Activated CD8-positive, alpha-beta memory T cell treated with anti-CD3 and anti-CD28 coated beads, Interleukin-2, amount 50 U/mL, for 48 hours (primary cell): ENCODE measurements at regions not wholly inside any gene's neighbourhood (a gene's known extent, or its start where the extent isn't known, plus 50 kb on each side); places are given as distances from the start of the nearest gene placed in this dataset.
A peak's percentile ranks its signal among the peaks of the same experiment; 100 is the strongest.
"Not testable (repeated sequence)": the region's sequence is repeated elsewhere in the genome, so short reads cannot be mapped to it uniquely, and the experiment has no call there.

ENCODE experiments used
- DNase-seq: peaks from one replicate; pipeline ENCODE4 v3.0.0-alpha.2; 2020

DNA sequence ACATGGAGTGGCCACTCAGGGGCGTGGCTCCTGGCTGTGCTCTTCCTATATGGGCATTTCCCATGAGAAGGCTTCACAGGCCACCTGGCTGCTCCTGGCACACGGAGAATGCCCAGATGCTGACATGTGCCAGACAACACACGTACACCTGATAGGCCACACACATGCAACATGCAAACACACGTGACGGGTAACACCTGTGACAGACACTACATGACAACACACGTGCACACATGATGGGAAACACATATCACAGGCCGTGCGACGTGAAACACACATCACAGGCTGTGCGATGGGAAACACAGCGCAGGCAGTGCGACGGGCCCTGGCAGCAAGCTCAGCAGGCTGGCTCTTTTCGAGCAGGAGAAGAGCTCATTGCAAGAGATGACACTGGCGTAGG is 94.3 kb upstream of the HMX1 start:
- not testable (repeated sequence) for DNase-seq

- not testable (repeated sequence) for DNase-seq
These were observed 92.7 kb upstream of the HMX1 start for GRCh38 chr4:8964201-8964788.

GRCh38 chr4:8963533-8963932 is 91.9 kb upstream of the HMX1 start:
- DNase-seq, result not testable (repeated sequence)

DNA sequence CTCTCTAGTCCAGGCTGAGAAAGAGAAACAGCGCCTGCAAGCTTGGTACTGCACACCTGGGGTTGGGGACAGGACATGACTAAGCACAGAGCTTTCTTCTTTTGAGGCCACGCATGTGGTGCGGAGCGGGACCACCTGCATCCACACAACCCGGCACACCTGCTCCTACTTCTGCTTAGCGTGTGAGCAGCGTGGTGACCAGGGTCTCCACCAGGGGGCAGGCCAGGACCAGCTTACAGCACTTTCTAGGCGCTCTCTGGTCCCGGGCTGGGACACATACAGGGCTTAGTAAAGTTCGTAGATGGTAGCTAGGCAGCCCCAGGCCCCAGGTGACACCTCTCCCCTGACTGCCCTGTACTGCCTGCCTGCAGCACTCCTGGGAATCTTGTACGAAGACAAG is 89.7 kb upstream of the HMX1 start:
- peak; percentile 87 for DNase-seq

- not testable (repeated sequence) for DNase-seq
These were observed 87.8 kb upstream of the HMX1 start for GRCh38 chr4:8959471-8959870.

GRCh38 chr4:8954001-8954400 is 82.4 kb upstream of the HMX1 start:
- DNase-seq, result not testable (repeated sequence)

GRCh38 chr4:8952791-8953190 is 81.2 kb upstream of the HMX1 start:
- DNase-seq, result not testable (repeated sequence)

- not testable (repeated sequence) for DNase-seq
These were observed 80.5 kb upstream of the HMX1 start for GRCh38 chr4:8952109-8952508.

GRCh38 chr4:8945506-8945905 is 73.9 kb upstream of the HMX1 start:
- DNase-seq, result not testable (repeated sequence)

DNA sequence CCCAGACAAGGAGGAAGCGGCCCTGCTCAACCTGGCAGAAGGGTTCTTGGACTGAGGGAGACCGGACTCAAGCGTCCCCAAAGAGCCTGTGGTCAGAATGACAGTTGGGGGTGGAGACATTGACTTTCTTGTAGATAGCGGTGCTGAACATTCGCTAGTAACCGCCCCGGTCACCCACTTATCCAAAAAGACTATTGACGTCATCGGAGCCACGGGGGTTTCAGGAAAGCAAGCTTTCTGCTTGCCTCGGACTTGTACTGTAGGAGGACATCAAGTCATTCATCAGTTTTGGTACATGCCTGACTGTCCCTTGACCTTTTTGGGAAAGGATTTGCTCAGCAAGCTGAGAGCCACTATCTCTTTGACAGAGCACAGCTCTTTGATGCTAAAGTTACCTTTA is 71.7 kb upstream of the HMX1 start:
- not testable (repeated sequence) for DNase-seq

- not testable (repeated sequence) for DNase-seq
These were observed 70.4 kb upstream of the HMX1 start for GRCh38 chr4:8942088-8942487.

DNA sequence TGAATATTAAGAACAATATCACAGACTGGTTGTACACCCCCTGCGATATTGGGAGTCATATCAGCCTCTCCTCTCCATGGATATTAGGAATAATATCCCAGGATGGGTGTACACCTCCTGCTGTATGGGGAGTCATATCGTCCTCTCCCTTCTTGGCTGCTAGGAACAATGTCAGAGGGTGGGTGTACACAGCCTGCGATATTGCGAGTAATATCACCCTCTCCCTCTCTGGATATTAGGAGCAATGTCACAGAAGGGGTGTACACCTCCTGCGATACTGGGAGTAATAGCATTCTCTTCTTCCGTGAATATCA is 69.8 kb upstream of the HMX1 start:
- not testable (repeated sequence) for DNase-seq

DNA sequence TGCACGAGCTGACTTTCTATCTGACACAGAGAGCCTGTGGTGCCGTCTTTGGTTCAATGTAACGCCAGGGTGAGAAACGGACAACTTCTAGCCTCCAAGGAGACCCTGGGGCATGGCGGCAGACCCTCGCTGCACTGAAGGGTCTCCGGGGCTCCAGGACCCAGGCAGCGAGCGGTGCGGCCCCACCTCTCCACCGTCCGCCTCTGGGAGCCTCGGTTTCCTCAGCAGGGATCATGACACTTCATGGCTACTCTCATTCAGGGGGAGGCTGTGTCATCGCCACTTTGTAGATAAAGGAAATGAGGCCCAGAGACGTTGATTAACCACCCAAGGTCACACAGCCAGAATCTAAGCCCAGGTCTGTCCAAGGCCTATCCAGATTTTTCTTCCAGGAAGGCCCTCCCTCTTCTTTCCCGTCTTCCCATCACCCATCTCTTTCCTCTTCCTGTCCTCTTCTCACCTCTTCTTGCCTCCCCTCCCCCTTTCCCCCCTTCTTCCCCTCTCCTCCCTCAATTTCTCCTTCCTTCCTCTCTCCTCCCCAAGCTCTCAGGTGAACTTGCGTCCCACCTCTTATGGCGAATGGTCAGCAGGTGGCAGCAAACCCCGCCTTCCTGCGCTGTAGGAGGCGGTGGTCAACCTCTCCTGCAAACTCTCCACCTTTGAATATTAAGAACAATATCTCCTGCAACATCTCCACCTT is 69.3 kb upstream of the HMX1 start:
- no peak for DNase-seq

- DNase-seq, result no peak
These were observed 68.5 kb upstream of the HMX1 start for GRCh38 chr4:8939840-8940742.

GRCh38 chr4:8939160-8939839 is 67.7 kb upstream of the HMX1 start:
- DNase-seq, result no peak

GRCh38 chr4:8938623-8939022 is 67.0 kb upstream of the HMX1 start:
- DNase-seq, result no peak

- no peak for DNase-seq
These were observed 66.5 kb upstream of the HMX1 start for GRCh38 chr4:8938137-8938536.

- no peak for DNase-seq
These were observed 61.2 kb upstream of the HMX1 start for GRCh38 chr4:8932884-8933283.

GRCh38 chr4:8928074-8928473 is 56.4 kb upstream of the HMX1 start:
- DNase-seq, result no peak

GRCh38 chr4:8922481-8922880 is 50.8 kb upstream of the HMX1 start:
- peak; percentile 26 for DNase-seq

- DNase-seq, result no peak
These were observed 49.8 kb upstream of the HMX1 start for GRCh38 chr4:8921465-8921864.
